HUES64 (cell line): ENCODE measurements at regions not wholly inside any gene's neighbourhood (a gene's known extent, or its start where the extent isn't known, plus 50 kb on each side); places are given as distances from the start of the nearest gene placed in this dataset.
"Not testable (repeated sequence)": the region's sequence is repeated elsewhere in the genome, so short reads cannot be mapped to it uniquely, and the experiment has no call there.

Source experiments
- H3K27ac ChIP-seq: 2 replicates; pipeline ENCODE4 v1.7.0; 2013; ENCODE audit warnings: low read depth, low read length, inconsistent platforms
- H3K27me3 ChIP-seq: 2 replicates; pipeline ENCODE4 v1.6.1; 2013; ENCODE audit warnings: mild to moderate bottlenecking, low read length; ENCODE audit not compliant: insufficient read depth
- H3K36me3 ChIP-seq: 2 replicates; pipeline ENCODE4 v1.6.1; 2013; ENCODE audit warnings: mild to moderate bottlenecking, low read length; ENCODE audit not compliant: insufficient read depth
- H3K4me1 ChIP-seq: 2 replicates; pipeline ENCODE4 v1.6.1; 2013; ENCODE audit warnings: mild to moderate bottlenecking, low read length, moderate library complexity; ENCODE audit not compliant: insufficient read depth
- H3K4me3 ChIP-seq: 2 replicates; pipeline ENCODE4 v1.5.1; 2013; ENCODE audit warnings: mild to moderate bottlenecking, low read length, moderate library complexity
- H3K9ac ChIP-seq: 2 replicates; pipeline ENCODE4 v1.6.1; 2013; ENCODE audit warnings: mild to moderate bottlenecking, low read depth, low read length
- H3K9me3 ChIP-seq: 2 replicates; pipeline ENCODE4 v1.6.1; 2013; ENCODE audit warnings: low read depth, low read length; ENCODE audit not compliant: insufficient read depth
- WGBS: fragments of 150-250, 120-280 bp; methylation state at CpG from one replicate; pipeline ENCODE4 v1.1.7; 2013; ENCODE audit warnings: missing lambda C conversion rate; 5-methylcytosine and 5-hydroxymethylcytosine counted together

DNA sequence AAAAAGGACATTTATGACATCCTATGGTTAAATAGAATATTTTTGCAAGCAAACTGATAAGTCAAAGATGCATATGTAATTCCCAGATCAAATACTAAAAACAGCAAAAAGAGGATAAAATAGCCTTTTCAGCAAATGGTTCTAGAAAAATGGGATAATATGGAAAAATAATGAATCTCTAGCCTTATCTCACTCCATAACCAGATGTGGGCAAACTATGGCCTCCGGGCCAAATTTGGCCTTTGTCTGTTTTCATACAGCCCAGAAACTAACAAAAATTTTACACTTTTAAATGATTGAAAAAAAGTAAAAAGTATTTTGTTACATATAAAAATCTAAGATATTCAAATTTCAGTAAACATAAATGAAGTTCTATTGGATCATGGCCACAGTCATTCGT lies 215.4 kb upstream of the PRSS1 start:
- WGBS = 92% methylated on average over 1 of the region's 2 CpGs
- H3K27me3 ChIP-seq = no peaks in the 10 kb centered on the region
- no peak overlapping the region for H3K4me3 ChIP-seq
- H3K9ac ChIP-seq = no peak overlapping the region
- no peaks in the 10 kb centered on the region for H3K9me3 ChIP-seq
- no peak overlapping the region for H3K27ac ChIP-seq
- H3K36me3 ChIP-seq = no peaks in the 10 kb centered on the region
- H3K4me1 ChIP-seq = no peaks in the 10 kb centered on the region

DNA sequence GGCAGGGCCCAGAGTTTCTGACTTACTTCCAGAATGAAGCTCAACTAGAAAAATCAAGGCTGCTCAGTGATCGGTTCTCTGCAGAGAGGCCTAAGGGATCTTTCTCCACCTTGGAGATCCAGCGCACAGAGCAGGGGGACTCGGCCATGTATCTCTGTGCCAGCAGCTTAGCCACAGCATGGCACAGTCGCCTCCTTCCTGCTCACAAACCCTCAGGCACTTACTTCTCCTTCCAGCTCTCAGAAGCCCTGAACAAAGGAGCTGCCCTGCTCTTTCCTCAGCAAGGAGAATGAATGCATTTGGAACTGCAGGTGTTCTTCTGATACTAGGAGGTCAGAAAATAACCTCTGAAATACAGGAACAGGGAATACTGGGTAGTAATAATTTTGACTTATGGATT lies 219.7 kb upstream of the PRSS1 start:
- 95% methylated on average over 4 of the region's 4 CpGs for WGBS
- H3K9me3 ChIP-seq = no peaks in the 10 kb centered on the region

DNA sequence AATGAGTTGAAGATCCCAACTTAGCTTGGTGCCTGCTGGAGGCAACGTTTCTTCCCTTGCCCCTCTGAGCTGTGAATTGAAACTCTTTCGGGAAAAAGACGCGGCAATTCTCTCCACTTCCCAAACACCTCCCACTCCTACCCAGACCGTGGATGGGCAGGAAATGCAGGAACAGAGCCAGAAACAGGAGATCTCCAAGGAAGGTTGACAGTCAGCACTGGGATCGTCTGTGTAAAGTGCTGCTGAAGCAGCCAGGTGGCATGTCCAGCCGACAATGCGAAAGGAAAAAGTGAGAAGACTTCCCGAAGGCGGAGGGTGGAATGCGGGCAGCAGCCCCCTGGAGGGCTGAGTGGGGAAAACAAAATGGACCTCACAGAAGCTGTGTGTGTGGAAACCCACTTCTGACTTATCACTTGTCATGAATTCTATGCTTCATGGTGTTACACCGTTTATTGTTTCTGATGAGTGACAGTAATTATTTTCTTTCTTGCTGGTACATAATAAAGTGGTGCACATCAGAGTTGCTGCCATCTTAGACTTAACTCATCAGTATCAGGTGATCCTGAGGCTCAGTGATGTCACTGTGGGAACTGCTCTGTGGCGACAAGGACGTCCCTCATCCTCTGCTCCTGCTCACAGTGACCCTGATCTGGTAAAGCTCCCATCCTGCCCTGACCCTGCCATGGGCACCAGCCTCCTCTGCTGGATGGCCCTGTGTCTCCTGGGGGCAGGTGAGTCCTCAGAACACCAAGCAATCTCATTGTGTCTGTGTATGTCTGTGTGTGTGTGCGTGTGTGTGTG lies 220.5 kb upstream of the PRSS1 start:
- H3K4me3 ChIP-seq = no peak overlapping the region
- WGBS = 76% methylated on average over 15 of the region's 15 CpGs
- no peaks in the 10 kb centered on the region; the same call in 1 of the 2 replicates for H3K4me1 ChIP-seq

More for the DNA sequence above, 219.7 kb upstream of the PRSS1 start:
- no peaks in the 10 kb centered on the region for H3K36me3 ChIP-seq
- no peak overlapping the region for H3K9ac ChIP-seq
- H3K4me3 ChIP-seq = no peak overlapping the region
- no peaks in the 10 kb centered on the region; the same call in 1 of the 2 replicates for H3K4me1 ChIP-seq
- H3K27ac ChIP-seq = no peak overlapping the region
- H3K27me3 ChIP-seq = no peaks in the 10 kb centered on the region

DNA sequence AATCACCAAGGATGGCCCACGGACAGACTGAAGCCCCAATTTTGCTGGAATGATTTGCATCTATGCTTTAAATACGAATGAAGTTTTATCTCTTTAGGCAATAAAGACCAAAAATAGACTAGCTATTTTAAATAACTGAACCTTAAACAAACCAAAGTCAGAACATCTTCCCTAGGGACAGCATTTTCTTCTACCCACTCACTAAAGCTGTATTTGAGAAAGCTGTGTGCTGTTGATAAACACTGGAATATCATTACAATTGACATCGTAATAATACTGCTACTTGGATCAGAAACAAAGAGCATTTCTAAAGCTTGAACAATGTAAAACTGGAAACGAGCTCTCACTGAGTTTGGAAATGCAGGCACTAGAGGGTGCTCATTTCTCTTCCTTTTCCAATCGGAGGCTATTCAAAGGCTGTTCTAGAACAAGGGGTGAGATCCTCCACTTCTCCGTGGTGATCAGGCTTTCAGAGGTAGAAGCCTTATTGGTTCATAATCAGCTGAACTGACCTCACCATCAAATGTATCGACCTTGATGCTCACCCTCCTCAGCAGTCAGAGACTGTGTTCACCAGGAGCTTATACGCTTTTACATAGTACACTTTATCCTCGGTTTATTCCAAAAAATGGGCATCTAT lies 225.3 kb upstream of the PRSS1 start:
- no peak overlapping the region for H3K9ac ChIP-seq
- H3K36me3 ChIP-seq = no peaks in the 10 kb centered on the region
- WGBS = 85% methylated on average over 8 of the region's 9 CpGs
- H3K4me1 ChIP-seq = no peaks in the 10 kb centered on the region; the same call in 1 of the 2 replicates
- H3K4me3 ChIP-seq = no peak overlapping the region
- H3K9me3 ChIP-seq = no peaks in the 10 kb centered on the region
- no peaks in the 10 kb centered on the region for H3K27me3 ChIP-seq
- H3K27ac ChIP-seq = no peak overlapping the region

More for the DNA sequence above, 220.5 kb upstream of the PRSS1 start:
- H3K36me3 ChIP-seq = no peaks in the 10 kb centered on the region
- no peak overlapping the region for H3K27ac ChIP-seq
- no peaks in the 10 kb centered on the region for H3K9me3 ChIP-seq
- H3K9ac ChIP-seq = no peak overlapping the region
- H3K27me3 ChIP-seq = no peaks in the 10 kb centered on the region

DNA sequence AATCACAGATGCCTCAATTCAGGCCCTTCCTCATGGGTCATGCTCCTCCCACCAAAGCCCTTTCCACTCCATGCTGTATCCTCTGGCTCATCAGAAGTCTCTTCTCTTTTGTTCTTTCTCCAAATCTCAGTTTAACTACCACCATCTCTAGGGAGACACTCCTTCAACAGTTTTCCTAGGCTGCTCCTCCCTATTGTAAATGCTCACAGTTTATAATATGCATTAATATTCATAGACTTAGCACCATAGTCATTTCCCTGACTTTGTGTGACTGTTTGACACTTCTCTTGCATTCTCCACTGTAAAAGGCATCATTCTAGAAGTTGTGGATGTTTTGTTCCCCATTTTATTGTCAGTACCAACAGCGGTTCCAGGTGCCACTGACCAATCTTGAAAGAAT lies 226.5 kb upstream of the PRSS1 start:
- no peak overlapping the region for H3K9ac ChIP-seq
- H3K27me3 ChIP-seq = no peaks in the 10 kb centered on the region
- no peaks in the 10 kb centered on the region for H3K9me3 ChIP-seq
- no peaks in the 10 kb centered on the region for H3K4me1 ChIP-seq
- no peak overlapping the region for H3K27ac ChIP-seq
- WGBS = 100% methylated on average over 1 of the region's 1 CpG
- H3K4me3 ChIP-seq = no peak overlapping the region
- no peaks in the 10 kb centered on the region for H3K36me3 ChIP-seq

DNA sequence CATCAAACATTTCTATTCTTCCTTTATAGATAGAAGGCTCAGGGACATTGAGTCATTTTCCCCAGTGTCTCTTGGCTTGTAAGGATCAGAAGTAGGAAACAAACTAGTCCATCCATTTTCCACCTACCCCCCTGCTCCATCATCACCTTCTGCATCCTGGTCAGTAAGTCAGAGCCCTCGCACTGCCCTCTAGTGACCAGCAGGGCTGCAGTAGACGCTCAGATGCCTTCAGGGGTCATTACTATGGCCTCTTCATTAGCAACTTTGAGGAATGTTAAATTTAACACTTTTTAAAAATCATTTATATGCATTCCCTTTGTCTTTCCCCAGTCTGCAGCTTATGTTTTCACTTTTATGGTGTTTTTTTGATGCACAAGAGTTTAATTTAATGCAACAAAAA lies 228.4 kb upstream of the PRSS1 start:
- H3K27ac ChIP-seq, H3K9ac ChIP-seq, H3K4me3 ChIP-seq, H3K36me3 ChIP-seq, H3K27me3 ChIP-seq, H3K4me1 ChIP-seq, H3K9me3 ChIP-seq: not testable (repeated sequence)
- WGBS = 38% methylated on average over 2 of the region's 2 CpGs

DNA sequence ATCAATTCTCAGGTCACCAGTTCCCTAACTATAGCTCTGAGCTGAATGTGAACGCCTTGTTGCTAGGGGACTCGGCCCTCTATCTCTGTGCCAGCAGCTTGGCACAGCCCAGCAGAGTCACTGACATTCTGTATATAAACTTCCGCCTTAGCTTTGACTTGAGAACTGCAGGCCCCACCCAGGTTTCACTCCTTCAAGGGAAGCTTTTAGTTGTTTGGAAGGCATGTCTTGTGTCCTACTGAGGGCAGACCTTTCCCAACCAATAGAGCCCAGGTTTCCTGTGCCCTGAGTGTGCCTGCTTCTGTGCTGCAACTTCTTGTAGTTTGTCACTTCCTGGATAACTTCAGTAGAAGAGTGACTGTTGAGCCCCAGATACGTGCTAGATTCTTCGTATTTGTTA lies 228.8 kb upstream of the PRSS1 start:
- H3K9me3 ChIP-seq, H3K9ac ChIP-seq, H3K36me3 ChIP-seq: not testable (repeated sequence)

DNA sequence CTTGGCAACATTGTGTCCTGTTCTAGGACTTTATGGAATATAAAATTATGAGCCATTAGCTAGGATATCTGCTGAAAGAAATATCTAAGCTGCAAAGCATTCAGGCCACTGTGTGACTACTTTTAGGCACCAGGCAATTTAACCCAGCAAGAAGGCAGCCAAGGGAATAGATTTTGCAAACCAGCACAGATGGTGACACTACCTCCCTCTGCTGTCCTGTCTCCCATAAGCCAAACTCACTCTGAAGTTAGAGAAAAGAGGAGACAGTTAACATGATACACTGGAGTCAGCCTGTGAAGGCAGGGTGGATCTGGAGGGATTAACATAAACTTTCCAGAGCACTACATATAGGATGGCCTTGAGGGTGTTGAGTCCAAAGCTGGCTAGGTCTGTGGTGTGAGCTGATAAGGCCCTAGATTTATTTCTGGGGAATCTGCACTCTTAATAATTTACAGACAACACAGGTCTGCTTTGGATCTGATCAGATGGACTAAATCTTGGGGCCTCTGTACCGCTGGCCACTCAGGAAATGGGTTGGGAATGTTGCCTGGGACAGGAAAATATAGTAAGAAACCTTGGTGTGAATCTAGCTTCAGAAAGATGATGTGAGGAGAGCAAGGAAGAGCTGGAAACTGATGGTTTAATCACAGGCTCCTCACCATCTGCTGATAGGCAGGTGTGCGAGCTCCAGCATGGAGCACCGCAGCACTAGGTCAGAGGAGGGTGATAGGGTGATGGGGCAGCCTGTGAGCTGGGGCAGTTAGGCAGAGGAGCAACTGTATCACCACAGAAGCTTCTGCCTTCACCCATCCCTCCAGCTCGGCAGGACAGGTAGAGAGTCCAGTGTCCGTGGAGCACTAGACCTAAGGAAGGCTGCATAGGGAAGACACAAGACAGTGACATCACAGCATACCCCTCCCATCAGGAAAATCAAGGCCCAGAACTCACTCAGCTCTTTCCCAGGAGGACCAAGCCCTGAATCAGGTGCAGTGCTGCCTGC lies 229.9 kb upstream of the PRSS1 start:
- WGBS = 86% methylated on average over 5 of the region's 5 CpGs

More for the DNA sequence above, 228.8 kb upstream of the PRSS1 start:
- WGBS = 93% methylated on average over 5 of the region's 5 CpGs
- H3K4me1 ChIP-seq, H3K27ac ChIP-seq, H3K4me3 ChIP-seq, H3K27me3 ChIP-seq: not testable (repeated sequence)

DNA sequence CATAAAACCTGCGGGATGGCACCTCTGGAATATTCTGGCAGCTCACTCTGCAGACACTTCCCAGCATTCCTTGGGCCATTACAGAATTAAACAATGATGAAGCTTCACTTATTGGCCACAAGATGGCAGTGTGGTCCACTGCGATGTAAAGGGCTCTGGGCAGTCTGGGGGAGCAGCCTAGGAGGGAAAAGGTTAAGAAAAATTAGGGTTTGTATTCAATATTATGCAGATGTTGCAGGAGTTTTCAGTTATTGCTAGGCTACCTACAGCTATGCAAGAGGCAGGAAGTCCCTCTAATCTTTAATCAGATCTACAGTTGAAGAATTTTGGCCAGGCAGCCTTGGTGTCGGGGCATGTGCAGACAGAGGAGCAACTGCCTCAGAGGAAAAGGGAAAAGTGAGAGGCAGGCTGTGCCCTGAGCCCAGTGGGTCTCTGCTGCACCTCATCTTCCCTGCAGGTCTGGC lies 233.2 kb upstream of the PRSS1 start:
- no peaks in the 10 kb centered on the region for H3K36me3 ChIP-seq
- no peak overlapping the region for H3K4me3 ChIP-seq
- H3K27ac ChIP-seq = no peak overlapping the region
- H3K9me3 ChIP-seq = no peaks in the 10 kb centered on the region
- no peak overlapping the region for H3K9ac ChIP-seq
- WGBS = 31% methylated on average over 3 of the region's 3 CpGs
- no peaks in the 10 kb centered on the region for H3K4me1 ChIP-seq
- H3K27me3 ChIP-seq = no peaks in the 10 kb centered on the region

More for the DNA sequence above, 229.9 kb upstream of the PRSS1 start:
- Histone ChIP-seq H3K27me3 (no peaks in the 10 kb centered on the region), H3K9ac (no peak overlapping the region), H3K4me3 (no peak overlapping the region), H3K4me1 (no peaks in the 10 kb centered on the region), H3K36me3 (no peaks in the 10 kb centered on the region), H3K27ac (no peak overlapping the region), H3K9me3 (no peaks in the 10 kb centered on the region)

DNA sequence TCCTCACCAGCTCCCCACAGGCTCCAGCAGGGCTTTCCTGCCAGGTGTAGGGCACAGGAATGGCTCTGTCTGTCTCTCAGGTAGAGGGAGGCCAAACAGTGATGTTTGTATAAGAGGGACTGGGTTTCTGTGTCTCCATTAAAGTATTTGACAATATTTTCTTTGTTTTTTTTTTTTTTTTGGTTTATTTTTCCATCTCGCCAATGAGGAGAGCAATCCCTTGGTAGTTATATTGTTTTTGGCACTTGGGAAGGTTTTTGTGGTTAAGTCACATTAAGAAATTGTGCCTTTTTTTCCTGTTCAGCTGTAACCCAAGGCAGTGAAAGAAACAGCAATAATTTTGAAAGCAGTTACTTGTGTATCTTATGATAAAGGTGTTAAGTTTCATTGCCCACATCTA lies 234.6 kb upstream of the PRSS1 start:
- not testable (repeated sequence) for H3K9ac ChIP-seq, H3K4me1 ChIP-seq, H3K27ac ChIP-seq, H3K36me3 ChIP-seq, H3K4me3 ChIP-seq, H3K9me3 ChIP-seq, H3K27me3 ChIP-seq
- WGBS = 83% methylated on average over 1 of the region's 1 CpG
